NCI-H1436 treated with DMSO at 0.1 percent for 48 hours (cell line): ENCODE measurements at regions not wholly inside any gene's neighbourhood (a gene's known extent, or its start where the extent isn't known, plus 50 kb on each side); places are given as distances from the start of the nearest gene placed in this dataset.
"Not testable (repeated sequence)": the region's sequence is repeated elsewhere in the genome, so short reads cannot be mapped to it uniquely, and the experiment has no call there.

ENCODE experiments used
- DNase-seq: peaks from one replicate; lab custom pipeline; 2025; lab: John Stamatoyannopoulos, UW

- DNase-seq: no peak
These were observed 238.9 kb downstream of the UACA start for GRCh38 chr15:70524470-70524869.

- DNase-seq: no peak
These were observed 239.7 kb downstream of the UACA start for GRCh38 chr15:70523616-70524015.

- DNase-seq: no peak
These were observed 240.2 kb downstream of the UACA start for GRCh38 chr15:70523192-70523591.

DNA sequence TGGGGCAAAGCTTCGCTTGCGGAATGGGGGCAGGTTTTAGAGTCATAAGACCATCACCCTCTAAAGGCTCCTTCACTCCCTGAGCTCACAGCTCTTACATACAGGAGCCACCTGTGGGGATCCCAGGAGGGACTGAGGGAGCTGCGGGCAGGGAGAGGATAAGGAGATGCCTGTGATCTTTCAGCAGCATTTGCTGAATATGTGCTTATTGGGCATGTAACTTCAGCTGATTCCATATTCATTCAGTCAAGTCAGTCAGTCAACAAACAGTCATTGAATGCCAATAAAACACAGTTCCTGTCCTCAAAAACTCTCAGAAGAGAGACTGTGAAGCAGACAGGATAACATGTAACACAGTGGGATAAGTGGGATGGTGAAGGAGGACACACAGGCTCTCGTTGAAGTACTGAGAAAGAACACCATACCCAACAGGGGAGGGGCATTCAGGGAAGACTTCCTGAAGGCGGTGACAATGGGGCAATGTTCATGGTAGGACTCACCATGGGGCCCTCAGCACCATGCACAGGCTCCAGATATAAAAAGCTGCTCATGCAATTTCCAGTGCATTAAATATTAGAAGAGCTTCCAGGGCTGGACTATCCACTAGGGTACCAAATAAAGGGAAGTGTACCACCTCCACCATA, 240.9 kb downstream of the UACA start:
- DNase-seq: no peak

DNA sequence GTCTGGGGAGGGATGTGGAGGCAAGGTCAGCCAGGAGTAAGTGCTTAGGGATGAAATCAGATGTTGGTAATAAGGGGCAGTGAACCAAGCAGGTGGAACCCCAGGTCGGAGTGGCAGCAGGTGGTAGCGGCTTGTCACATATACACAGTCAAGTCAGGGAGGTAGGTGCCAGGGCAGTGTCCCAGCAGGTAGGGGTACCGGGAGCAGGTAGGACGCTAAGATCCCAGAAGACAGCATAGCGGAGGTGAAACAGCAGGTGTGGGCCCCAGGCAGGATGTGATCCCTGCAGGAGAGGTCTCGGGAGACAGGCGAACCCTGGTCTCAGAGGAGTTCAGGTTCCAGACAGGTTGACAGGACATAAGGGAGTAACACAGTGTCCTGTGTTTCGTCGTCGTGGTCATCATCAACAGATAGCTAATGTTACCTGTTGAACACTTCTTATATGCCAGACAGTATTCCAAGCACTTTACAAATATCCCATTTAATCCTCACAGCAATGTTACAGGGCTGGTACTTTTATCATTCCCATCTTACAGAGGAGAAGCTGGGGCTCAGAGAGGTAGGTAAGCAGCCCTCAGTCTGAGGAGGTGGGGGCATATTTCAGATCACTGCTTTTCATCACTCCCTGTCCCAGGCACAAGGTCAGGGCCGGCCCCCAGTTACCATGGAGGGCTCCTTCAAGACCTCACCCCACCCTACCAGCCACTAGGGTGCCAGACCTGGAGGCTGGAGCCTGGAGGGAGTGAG, 241.6 kb downstream of the UACA start:
- DNase-seq: no peak

GRCh38 chr15:70519616-70520015, 243.7 kb downstream of the UACA start:
- no peak for DNase-seq

DNA sequence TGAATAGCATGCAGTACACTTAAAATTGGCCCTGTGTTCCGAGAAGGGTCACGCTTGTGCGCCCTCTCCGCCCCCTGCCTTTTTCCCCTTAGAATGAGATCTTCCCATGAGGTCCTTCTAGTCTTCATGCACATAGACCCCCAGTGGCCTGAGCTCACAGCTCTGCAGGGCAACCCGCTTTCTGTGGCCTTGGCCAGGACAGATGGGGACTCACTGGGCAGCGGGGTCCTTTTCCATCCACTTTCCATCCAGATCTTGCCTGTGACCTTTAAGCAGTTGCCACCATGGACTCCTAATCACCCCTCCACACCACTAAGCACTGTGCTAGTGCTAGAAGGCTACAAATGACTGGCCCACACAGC, 244.4 kb downstream of the UACA start:
- no peak for DNase-seq

DNA sequence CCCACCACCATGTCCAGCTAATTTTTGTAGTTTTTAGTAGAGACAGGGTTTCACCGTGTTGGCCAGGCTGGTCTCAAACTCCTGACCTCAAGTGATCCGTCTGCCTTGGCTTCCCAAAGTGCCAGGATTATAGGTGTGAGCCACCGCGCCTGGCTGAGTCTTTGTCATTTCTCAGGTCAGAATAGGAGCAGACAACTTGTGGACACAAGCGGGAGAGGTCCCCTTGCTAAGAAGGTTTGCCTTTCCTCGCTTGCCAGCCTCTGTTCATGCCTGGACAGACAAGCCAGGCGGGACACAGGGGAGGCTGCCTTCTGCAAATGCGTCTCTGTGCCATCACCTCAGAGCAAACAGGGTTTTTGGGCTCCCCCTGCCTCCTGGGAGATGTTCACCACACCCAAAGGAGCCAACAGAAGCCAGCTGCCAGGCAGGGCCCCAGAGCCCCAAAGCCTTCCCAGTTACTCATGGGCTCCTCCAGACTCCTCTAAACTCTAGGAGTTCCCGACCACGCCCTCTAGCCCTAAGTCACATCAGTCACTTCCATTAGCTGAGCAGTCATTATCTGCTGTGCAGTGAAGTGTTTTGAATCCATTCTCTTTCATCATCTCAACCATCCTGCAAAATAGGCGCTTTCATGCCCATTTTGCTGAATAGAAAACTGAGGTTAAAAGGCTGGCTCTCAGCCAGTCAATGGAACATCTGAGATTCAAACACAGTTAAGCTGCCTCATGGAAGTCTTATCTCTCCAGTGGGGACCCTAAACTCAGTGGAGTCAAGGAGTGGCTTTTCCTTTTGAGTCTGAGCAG, 245.0 kb downstream of the UACA start:
- DNase-seq: no peak

DNA sequence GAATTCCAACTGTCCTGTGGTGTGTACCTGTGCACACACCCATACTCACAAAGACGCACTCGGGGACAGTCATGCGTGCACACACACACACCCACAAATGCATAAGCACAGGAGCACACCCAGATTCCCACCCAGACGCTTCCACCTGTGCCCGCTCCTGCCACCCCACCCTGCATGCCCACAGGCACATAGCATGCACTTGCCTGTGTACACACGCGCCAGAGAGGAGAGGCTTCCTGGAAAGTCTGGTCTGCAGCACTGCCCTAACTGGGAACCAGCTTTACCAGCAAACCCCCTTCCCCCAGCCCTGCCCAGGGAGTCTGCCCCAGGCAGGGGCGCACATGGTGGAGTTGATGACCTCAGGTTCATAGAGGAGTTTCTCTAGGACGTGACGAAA, 246.2 kb downstream of the UACA start:
- DNase-seq: no peak

DNA sequence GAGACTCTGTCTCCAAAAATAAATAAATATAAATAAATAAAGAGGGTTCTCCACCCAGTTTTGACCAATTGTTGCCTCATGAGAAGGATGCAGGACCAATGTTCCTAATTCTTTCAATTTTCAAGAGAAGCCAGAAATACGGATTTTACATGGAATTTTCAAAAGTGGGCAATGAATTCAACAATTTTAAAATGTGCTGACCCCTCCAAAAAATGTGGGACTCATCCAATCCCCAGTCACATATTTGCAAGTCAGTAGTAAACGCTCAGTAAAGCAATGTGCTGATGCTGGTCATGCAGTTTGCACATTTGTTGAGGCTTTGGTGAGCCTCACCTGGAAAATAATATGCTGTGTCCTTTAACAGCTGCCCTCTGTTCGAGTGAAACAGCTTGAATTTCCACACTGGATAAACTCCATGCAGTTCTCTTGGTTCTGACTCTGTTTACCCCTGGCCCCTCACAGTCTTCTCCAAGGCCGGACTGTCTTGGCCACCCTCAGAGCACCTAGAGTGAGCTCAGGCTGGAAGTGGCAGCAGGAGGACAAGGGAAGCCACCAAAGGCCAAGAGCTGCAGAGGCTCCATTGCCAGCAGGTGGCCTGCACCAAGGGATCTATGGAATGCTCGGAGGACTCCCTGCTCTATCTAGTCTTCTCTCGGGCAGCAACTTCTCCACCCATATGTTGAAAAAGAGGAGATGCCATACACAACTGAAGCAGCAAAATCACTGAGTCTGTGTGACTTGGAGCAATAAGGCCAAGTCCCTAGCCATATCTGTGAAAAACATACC, 246.8 kb downstream of the UACA start:
- DNase-seq: no peak

DNA sequence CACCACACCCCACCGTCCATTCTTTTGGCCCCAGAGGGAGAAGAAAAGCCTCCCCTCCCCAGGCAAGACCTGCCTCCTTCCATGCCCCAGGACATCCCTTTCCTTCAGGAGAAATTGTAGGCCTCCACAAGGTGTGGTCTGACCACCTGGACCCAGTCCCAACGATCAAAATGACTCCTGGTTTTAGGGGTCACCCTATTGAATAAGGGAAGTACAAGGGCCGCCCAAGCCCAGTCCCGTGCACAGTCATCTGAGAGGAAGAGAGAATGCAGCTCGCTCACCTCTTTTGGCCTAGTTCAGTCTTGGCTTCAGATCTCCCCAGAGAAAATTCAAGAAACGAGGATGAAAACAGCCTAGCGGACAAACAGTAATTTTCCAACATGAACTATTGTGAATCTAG, 249.1 kb downstream of the UACA start:
- DNase-seq: no peak

GRCh38 chr15:70513819-70514218, 249.5 kb downstream of the UACA start:
- no peak for DNase-seq

- no peak for DNase-seq
These were observed 250.5 kb downstream of the UACA start for GRCh38 chr15:70512772-70513362.

GRCh38 chr15:70511972-70512587, 251.3 kb downstream of the UACA start:
- DNase-seq: not testable (repeated sequence)

DNA sequence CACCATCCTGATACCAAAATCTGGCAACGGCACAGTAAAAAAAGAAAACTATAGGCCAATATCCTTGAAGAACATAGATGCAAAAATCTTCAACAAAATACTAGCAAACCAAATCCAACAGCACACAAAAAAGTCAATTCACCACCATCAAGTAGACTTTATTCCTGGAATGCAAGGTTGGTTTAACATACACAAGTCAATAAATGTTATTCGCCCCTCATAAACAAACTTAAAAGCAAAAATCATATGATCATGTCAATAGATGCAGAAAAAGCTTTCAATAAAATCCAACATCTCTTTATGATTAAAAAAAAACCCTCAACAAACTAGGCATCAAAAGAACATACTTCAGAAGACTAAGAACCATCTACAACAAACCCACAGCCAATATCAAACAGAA, 252.9 kb downstream of the UACA start:
- no peak for DNase-seq

DNA sequence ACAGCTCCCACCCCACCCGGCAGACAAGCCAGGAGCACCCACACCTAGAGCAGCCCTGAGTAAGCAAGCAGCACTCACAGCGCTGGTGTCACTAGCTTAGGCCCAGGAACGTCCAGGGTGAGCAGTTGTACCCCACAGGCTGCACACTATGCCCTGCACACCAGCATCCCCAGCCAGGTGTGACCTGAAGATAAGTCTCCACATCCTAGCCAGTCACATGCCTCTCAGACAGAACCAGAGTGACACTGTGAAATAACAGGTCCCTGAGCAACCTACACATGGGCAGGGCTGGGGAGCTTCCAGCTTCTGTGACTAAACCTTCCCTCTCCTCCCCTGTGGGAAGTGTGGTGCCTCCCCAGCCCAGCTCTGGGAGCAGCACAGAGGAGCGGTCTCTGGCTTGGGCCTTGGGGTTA, 253.6 kb downstream of the UACA start:
- no peak for DNase-seq

- no peak for DNase-seq
These were observed 254.1 kb downstream of the UACA start for GRCh38 chr15:70509282-70509662.

DNA sequence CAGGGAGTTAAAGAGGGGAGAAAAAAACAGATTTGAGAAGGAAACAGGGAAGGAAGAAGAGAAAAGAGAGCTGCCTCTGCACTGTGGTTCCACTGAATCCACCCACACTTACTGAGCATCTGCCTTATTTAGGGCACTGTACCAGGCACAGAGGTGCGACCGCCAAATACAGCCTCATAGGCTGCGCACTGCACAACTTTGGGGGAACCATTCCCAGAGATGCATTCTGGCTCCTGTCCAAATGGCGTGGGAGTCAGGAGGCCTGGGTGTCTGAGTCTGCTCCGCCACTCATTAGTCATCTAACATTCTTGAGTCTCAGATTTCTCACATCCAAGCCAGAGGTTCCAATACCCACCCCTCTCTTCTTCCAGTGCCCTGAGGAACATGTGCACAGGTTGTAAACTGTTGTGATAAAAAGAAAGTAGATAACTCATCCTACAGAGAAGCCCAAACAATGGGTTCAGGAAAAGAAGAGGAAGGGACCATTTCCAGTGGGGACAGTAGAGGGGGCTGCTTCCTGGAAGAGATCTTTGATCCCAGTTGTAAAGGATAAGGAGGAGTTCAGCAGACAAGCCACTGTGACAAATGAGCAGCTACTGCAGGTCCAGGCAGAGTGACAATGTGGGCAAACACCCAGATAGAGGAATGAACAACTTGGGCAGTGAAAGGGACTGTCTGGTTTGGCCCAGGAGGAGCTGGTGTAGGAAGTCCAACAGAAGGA, 254.6 kb downstream of the UACA start:
- no peak for DNase-seq

- no peak for DNase-seq
These were observed 255.5 kb downstream of the UACA start for GRCh38 chr15:70507772-70508371.
